ENCODE measurements at regions not wholly inside any gene's neighbourhood (a gene's known extent, or its start where the extent isn't known, plus 50 kb on each side); places are given as distances from the start of the nearest gene placed in this dataset.

DNA sequence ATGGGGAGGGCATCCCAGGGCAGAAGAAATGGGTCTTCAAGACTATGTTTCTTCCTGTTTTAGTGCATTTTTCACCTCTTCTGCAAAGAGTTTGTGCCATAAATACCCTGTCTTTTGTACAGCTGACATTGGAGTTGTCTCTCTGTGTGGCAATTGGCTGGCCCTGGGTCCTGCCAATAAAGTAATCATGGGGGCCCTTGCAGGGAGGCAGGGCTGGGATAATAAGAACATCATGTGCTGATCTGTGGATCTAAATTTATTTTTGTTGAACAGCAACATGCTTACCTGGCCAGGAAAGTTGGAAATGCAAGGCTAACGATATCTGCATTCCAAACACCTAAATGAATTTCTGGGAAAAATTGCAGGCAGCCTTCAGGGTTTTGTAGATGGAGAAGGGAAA lies 174.6 kb upstream of the GATB start:
- TF ChIP-seq POLR2A (IDR thresholded peaks at IDR 0.05) (no peak), CTCF (IDR thresholded peaks at IDR 0.05 in 8 of 11, conservative IDR thresholded peaks at IDR 0.05 in 3 of 11) (no peak), POLR2AphosphoS5 (IDR thresholded peaks at IDR 0.05) (no peak)
